Hematopoietic multipotent progenitor cell (in vitro differentiated cells): ENCODE measurements at regions not wholly inside any gene's neighbourhood (a gene's known extent, or its start where the extent isn't known, plus 50 kb on each side); places are given as distances from the start of the nearest gene placed in this dataset.

ENCODE experiments used
- DNase-seq, 3 donors: peaks; one replicate each; pipeline ENCODE4 v3.0.0-alpha.2; 2011 to 2015; ENCODE audit warnings: low read depth in 2 of 3, low spot score in 2 of 3

GRCh38 chr5:6201631-6202030 is 176.7 kb downstream of the MED10 start:
- DNase-seq: no peak

- DNase-seq: no peak
Measured at GRCh38 chr5:6198531-6198930, 179.8 kb downstream of the MED10 start.

GRCh38 chr5:6197427-6197826 is 180.9 kb downstream of the MED10 start:
- no peak for DNase-seq

- no peak for DNase-seq
Measured at GRCh38 chr5:6195711-6196358, 182.5 kb downstream of the MED10 start.

- no peak for DNase-seq
Measured at GRCh38 chr5:6194906-6195612, 183.3 kb downstream of the MED10 start.

GRCh38 chr5:6194261-6194875 is 184.0 kb downstream of the MED10 start:
- no peak for DNase-seq

GRCh38 chr5:6193310-6193709 is 185.0 kb downstream of the MED10 start:
- no peak for DNase-seq

- no peak for DNase-seq
Measured at GRCh38 chr5:6190838-6191237, 187.5 kb downstream of the MED10 start.

GRCh38 chr5:6188976-6189375 is 189.4 kb downstream of the MED10 start:
- DNase-seq: no peak

GRCh38 chr5:6188344-6188743 is 190.0 kb downstream of the MED10 start:
- no peak for DNase-seq

GRCh38 chr5:6187501-6187900 is 190.8 kb downstream of the MED10 start:
- no peak for DNase-seq

- DNase-seq: no peak
Measured at GRCh38 chr5:6185574-6185973, 192.8 kb downstream of the MED10 start.

GRCh38 chr5:6184481-6184880 is 193.9 kb downstream of the MED10 start:
- no peak for DNase-seq

GRCh38 chr5:6183391-6184390 is 194.7 kb downstream of the MED10 start:
- DNase-seq: no peak

GRCh38 chr5:6182271-6182815 is 196.0 kb downstream of the MED10 start:
- no peak for DNase-seq

GRCh38 chr5:6181871-6182270 is 196.5 kb downstream of the MED10 start:
- DNase-seq: no peak

- DNase-seq: no peak
Measured at GRCh38 chr5:6181147-6181729, 197.1 kb downstream of the MED10 start.

- DNase-seq: no peak
Measured at GRCh38 chr5:6180231-6180872, 198.0 kb downstream of the MED10 start.

GRCh38 chr5:6178846-6179532 is 199.4 kb downstream of the MED10 start:
- DNase-seq: no peak
